Sciatic nerve (tissue), 2 donors: ENCODE measurements at regions not wholly inside any gene's neighbourhood (a gene's known extent, or its start where the extent isn't known, plus 50 kb on each side); places are given as distances from the start of the nearest gene placed in this dataset.

Experiments used
- ATAC-seq: fragments of 200-7000 bp; cut with Tn5 transposase; one replicate; pipeline ENCODE4 v1.9.1; 2020; ENCODE audit warnings: mild to moderate bottlenecking, moderate library complexity
- DNase-seq: peaks from one replicate; pipeline ENCODE4 v3.0.0-alpha.2; 2020; ENCODE audit warnings: low spot score
- intact Hi-C: fragments of 100-400 bp; cut with DNase I; formaldehyde crosslinking; loops from one replicate; pipeline ENCODE4 v1.14.2; 2022
- donor health status: DM: no; HTN: no; CAD: no.
- donor health status: DM: no; HTN: no; CAD: no.

DNA sequence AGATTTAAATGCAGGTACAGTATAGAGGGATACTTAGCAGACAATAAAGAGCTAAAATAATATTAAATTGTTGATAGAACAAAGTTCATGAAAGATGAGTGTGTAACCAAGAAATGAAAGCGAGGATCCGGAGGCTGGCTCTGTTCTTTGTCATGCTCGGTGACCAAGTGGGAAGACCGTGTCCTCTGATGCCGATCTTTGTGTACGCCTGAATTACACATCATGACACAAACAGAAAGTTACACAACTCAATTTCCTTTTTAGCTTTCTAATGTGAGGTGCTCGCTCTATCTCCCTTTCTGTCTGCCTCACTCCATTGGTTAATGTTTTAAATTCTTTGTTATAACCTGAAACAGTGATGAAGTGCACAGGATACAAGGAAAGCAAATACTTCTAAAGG lies 114.8 kb upstream of the NEIL3 start:
- intact Hi-C loops: no loop called here
- no peak for DNase-seq
- ATAC-seq: no peak

GRCh38 chr4:177196615-177197014 lies 113.1 kb upstream of the NEIL3 start:
- intact Hi-C loops: no loop called here
- DNase-seq (no peak), ATAC-seq (no peak)

- intact Hi-C loops: no loop called here
- DNase-seq (no peak), ATAC-seq (no peak)
Observed at GRCh38 chr4:177201614-177202013, 108.1 kb upstream of the NEIL3 start.

- intact Hi-C loops: no loop called here
- DNase-seq (no peak), ATAC-seq (no peak)
Observed at GRCh38 chr4:177204126-177204525, 105.5 kb upstream of the NEIL3 start.

DNA sequence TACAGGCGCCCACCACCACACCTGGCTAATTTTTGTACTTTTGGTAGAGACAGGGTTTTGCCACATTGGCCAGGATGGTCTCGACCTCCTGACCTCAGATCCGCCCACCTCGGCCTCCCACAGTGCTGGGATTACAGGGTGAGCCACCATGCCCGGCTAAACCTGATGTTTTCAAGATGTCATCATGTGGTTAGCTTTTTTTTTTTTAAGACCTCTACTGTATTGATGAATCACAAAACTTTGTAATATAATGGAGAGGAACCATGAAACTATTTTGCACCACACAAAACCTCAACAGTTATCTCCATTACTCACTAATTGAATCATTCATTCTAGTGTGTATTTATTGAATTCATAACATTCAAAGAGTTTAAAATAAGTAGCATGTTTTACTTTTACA lies 94.7 kb upstream of the NEIL3 start:
- DNase-seq (no peak), ATAC-seq (no peak)
- intact Hi-C loops: no loop called here

DNA sequence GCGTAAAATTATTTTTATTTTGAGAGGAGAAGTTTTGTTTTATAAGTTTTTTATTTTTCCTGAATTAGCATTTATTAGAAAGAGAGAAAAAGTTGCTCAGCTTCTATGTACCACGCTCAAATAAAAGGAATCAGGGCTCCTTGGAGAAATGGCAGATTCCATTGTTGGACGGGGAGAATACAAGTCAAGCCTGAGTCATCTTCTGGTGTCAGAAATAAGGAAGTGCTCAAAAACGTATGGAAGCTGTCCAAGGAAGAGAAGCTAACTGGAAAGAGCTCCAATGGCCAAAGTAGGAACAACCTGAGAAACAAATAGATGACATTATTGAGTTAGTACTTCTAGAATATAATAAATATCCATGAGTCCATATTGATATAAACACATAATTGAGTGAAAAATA lies 89.3 kb upstream of the NEIL3 start:
- ATAC-seq (no peak), DNase-seq (no peak)
- intact Hi-C loops: no loop called here

- intact Hi-C loops: no loop called here
- DNase-seq (no peak), ATAC-seq (no peak)
Observed at GRCh38 chr4:177222781-177223180, 86.9 kb upstream of the NEIL3 start.

- DNase-seq: no peak
- intact Hi-C loops: no loop called here
- no peak for ATAC-seq
Observed at GRCh38 chr4:177225605-177226004, 84.1 kb upstream of the NEIL3 start.

- DNase-seq: no peak
- ATAC-seq: no peak
- intact Hi-C loops: no loop called here
Observed at GRCh38 chr4:177227636-177228035, 82.0 kb upstream of the NEIL3 start.

GRCh38 chr4:177228599-177228998 lies 81.1 kb upstream of the NEIL3 start:
- no peak for ATAC-seq
- DNase-seq: no peak
- intact Hi-C loops: no loop called here

GRCh38 chr4:177229331-177229730 lies 80.3 kb upstream of the NEIL3 start:
- no peak for DNase-seq
- ATAC-seq: peak; percentile 10
- intact Hi-C loops: no loop called here

DNA sequence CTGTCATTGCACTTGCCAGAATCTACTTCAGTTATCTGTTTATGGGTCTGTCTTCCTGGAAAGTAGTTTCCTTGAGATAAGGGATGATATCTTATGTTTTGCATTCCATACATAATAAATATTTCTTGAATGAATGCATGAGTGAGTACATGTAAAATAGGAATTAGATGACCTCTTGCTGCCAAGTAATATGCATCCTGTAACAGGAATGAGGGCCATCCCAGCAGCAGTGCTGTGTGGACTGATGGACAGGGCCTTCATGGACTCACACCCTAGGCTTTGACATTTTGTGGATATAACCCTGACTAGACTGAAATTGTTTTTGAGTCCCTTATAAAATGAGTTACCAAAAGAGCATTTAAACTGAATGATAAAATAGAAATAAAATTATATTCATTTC lies 77.2 kb upstream of the NEIL3 start:
- intact Hi-C loops: no loop called here
- no peak for DNase-seq
- no peak for ATAC-seq

GRCh38 chr4:177235026-177235425 lies 74.6 kb upstream of the NEIL3 start:
- ATAC-seq (no peak), DNase-seq (no peak)
- intact Hi-C loops: no loop called here

- intact Hi-C loops: no loop called here
- DNase-seq (no peak), ATAC-seq (no peak)
Observed at GRCh38 chr4:177236886-177237285, 72.8 kb upstream of the NEIL3 start.

DNA sequence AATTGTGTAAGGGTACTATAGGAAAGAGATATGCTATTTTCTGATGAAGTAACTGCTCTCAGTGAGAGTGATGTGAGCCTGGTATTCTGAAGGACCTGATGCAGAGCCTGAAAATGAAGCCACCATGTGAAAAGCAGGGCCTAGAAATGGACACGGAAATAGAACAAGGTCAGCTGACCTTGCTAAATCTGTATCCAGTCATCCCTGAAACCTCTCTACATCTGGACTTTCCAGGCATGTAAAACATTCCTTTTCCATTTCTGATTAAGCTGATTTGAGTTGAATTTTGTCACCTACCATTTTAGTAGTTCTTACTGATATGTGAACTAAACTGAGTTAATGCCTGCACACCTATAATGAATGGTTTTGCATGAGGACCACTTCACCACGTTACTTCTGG lies 72.4 kb upstream of the NEIL3 start:
- DNase-seq (no peak), ATAC-seq (no peak)
- intact Hi-C loops: no loop called here

- intact Hi-C loops: no loop called here
- ATAC-seq (no peak), DNase-seq (no peak)
Observed at GRCh38 chr4:177239477-177239876, 70.2 kb upstream of the NEIL3 start.

DNA sequence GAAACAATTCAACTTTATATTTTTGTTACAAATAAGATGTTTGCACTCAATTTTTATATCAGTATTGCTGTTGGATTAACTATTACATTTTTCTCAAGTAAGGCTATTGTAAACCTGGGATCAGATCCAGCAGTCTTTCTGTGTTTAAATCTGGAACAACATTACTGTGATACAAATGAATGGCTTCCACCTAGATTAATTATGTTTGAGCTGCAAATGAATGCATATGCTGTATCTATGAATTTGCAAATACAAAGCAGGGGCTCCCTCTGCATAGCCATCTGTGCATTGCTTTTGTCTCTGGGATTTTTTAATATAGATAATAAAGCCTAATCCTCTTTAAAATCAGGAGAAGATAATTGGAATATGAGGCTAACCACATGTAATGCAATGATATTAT lies 69.8 kb upstream of the NEIL3 start:
- intact Hi-C loops: no loop called here
- DNase-seq: no peak
- ATAC-seq: no peak

DNA sequence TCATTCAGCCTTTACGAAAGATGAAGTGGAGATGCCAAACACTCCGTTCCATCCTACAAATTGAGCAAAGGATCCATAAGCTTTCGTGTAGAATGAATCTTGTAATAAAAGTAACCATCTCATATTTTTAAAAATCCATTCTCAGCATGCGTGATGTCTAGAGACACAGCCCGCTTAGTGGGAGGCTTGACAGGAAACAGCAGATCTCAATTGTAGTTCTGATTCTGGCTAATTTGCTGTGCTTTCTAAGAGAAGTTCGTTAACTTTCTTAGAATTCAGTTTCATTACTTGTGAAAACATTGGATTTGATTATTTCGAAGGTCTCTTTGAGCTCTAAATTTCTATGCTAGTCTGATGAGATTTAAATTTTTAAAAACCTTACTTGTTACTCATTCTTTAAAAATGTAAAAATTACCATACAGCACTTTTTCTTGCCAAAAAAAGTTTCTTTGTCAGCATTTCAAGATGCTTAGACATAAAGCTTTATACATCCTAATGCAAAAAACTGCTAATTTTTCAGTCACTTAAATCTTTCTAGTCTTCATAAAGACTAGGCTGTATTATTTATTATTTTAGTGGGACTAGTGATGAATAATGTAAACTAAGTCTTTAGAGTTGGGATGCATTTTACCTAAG lies 66.9 kb upstream of the NEIL3 start:
- intact Hi-C loops: no loop called here
- ATAC-seq: no peak

DNA sequence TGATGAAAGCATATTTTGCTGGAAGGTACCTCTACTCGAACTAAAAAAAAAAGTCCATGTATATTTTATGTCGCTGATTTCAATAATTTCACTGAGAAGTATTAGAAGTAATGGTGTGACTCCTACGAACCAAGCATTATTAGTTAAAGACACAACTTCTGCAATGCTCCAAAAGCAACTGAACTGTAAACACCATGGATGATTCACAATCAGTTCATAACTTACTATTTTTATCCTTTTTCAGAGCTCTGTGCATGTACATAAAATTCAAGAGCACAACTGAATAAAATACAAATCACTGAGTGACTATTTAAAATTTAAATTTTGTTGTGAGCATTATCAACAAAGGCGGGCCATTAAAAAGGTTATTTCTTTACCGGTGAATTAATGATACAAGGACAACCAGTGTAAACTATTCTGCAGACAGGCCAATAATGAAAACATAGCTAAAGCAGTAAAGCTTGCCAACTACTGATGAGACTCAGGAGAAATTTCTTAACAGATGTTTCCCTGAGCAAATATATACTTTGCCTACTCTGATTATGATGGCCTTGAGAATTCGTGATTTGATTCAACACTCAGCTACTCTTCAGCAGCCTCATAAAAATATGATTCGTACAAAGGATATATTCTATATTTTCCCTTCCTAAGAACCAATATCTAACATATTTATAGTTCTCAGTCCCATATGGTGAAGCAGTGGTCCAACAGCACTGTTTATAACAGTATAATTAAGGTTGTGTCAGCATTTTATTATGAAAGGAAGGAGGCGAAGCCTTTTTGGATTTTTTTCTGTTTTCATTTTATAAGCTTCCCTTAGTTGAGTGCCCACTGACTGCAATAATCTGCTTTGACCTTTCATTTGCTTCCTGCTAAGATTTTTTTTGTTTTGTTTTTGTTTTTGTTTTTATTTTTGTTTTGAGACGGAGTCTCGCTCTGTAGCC lies 62.8 kb upstream of the NEIL3 start:
- intact Hi-C loops: no loop called here
- DNase-seq: no peak

More for the DNA sequence above, 66.9 kb upstream of the NEIL3 start:
- no peak for DNase-seq

DNA sequence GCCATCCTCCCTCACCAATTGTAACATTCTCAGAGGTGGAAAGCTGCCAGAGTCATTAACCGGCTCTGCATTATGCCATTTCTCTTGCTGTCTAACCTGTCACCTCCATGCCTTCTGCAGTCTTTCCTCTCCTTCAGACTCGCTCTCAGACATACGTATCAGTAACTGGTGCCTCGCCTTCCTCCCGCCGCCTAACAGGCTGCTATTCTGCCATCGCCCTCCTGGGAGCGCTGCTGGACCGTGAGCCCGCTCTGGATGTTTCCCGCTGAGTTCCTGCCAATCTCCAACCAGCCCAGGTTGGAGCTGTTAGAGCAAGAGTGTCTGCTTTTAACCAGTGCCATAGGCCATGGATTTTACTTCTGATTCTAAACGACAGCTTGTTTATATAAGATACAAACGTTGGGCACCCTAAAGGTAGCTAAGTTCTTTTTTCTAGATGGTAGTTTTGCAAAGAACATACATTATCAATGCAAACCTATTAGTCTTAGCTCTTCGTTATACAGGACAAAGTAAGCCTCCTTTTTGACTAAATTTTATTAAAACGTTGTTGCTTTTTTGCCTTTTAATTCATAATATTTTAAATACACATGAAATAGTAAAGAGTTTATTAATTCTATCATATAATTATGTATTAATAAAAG lies 59.5 kb upstream of the NEIL3 start:
- ATAC-seq (peak; percentile 71), DNase-seq (peak; percentile 72)
- intact Hi-C loops: no loop called here

More for the DNA sequence above, 62.8 kb upstream of the NEIL3 start:
- no peak for ATAC-seq
